ENCODE measurements at regions not wholly inside any gene's neighbourhood (a gene's known extent, or its start where the extent isn't known, plus 50 kb on each side); places are given as distances from the start of the nearest gene placed in this dataset.

DNA sequence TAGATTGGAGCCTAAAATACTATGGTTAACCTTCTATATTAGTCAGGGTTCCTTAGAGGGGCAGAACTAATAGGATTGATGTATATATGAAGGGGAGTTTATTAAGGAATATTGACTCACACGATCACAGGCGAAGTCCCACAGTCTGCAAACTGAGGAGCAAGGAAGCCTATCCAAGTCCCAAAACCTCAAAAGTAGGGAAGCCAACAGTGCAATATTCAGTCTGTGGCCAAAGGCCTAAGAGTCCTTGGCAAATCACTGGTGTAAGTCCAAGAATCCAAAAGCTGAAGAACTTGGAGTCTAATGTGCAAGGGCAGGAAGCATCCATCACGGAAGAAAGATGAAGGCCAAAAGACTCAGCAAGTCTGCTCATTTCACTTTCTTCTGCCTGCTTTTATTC lies 133.5 kb upstream of the ADGRF1 start:
- dilution Hi-C loops (cut with MboI; ENCODE audit: extremely low pct_ligation_motif_present, low sequenced_read_pairs), result no loop called here
- no peak overlapping the region for H3K4me3 ChIP-seq (replicated peaks in 1 of 3; ENCODE audit: insufficient read depth in 1 of 3, low read depth in 1 of 3, low read length in 3 of 3)
- H3K79me2 ChIP-seq (ENCODE audit: control insufficient read depth, insufficient read depth, low read length), result no peaks in the 10 kb centered on the region
- no peak overlapping the region for H3K9ac ChIP-seq (replicated peaks; ENCODE audit: extremely low read depth, insufficient read depth, low read length)
- H4K20me1 ChIP-seq (replicated peaks; ENCODE audit: control insufficient read depth, extremely low read depth, insufficient read depth, low read length), result no peaks in the 10 kb centered on the region
- no peaks in the 10 kb centered on the region for H3K4me1 ChIP-seq (ENCODE audit: control insufficient read depth, extremely low read depth, insufficient read depth, low read length)
- no peak for DNase-seq (ENCODE audit: low read depth, low spot score)
- H3K9me3 ChIP-seq (replicated peaks; ENCODE audit: control insufficient read depth, insufficient read depth, low read length), result no peaks in the 10 kb centered on the region
- intact Hi-C loops (cut with micrococcal nuclease), result no loop called here
- no peak overlapping the region for H2AFZ ChIP-seq (ENCODE audit: low read depth, low read length)
- no peaks in the 10 kb centered on the region for H3K9me1 ChIP-seq (replicated peaks; ENCODE audit: control insufficient read depth, extremely low read depth, insufficient read depth, low read length)
- CTCF ChIA-PET, result no interaction called here
- no peak overlapping the region for H3K27ac ChIP-seq (ENCODE audit: insufficient read depth, low read depth, low read length)
- POLR2A ChIA-PET, result no interaction called here
- H3K4me2 ChIP-seq (ENCODE audit: insufficient read depth, low read length), result no peak overlapping the region
- no TSS peak for BruUV-seq (replicated peaks)
- no peak for FAIRE-seq
- no peaks in the 10 kb centered on the region for H3K36me3 ChIP-seq (ENCODE audit: control insufficient read depth in 2 of 2, extremely low read depth in 1 of 2, insufficient read depth in 2 of 2, low read length in 2 of 2)
- TF ChIP-seq MAX (IDR thresholded peaks at IDR 0.05; ENCODE audit: insufficient read depth, insufficient read length) (no peak), POLR2AphosphoS5 (IDR thresholded peaks at IDR 0.05; ENCODE audit: insufficient read depth, low read depth, low read length) (no peak), FOS (IDR thresholded peaks at IDR 0.05; ENCODE audit: borderline replicate concordance, insufficient read depth, low read length) (no peak), MYC (IDR thresholded peaks at IDR 0.05; ENCODE audit: low read depth, low read length) (no peak), GATA2 (IDR thresholded peaks at IDR 0.05; ENCODE audit: insufficient read depth, insufficient read length, low read depth, low read length) (no peak), EZH2 (IDR thresholded peaks at IDR 0.05; ENCODE audit: borderline replicate concordance, low read depth, low read length, severe bottlenecking) (no peak), JUN (IDR thresholded peaks at IDR 0.05; ENCODE audit: borderline replicate concordance, insufficient read depth, insufficient read length, low read depth) (no peak), POLR2A (IDR thresholded peaks at IDR 0.05; ENCODE audit: low read depth, low read length) (no peak)
- TF ChIP-seq, protein P1, sequence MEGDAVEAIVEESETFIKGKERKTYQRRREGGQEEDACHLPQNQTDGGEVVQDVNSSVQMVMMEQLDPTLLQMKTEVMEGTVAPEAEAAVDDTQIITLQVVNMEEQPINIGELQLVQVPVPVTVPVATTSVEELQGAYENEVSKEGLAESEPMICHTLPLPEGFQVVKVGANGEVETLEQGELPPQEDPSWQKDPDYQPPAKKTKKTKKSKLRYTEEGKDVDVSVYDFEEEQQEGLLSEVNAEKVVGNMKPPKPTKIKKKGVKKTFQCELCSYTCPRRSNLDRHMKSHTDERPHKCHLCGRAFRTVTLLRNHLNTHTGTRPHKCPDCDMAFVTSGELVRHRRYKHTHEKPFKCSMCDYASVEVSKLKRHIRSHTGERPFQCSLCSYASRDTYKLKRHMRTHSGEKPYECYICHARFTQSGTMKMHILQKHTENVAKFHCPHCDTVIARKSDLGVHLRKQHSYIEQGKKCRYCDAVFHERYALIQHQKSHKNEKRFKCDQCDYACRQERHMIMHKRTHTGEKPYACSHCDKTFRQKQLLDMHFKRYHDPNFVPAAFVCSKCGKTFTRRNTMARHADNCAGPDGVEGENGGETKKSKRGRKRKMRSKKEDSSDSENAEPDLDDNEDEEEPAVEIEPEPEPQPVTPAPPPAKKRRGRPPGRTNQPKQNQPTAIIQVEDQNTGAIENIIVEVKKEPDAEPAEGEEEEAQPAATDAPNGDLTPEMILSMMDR (IDR thresholded peaks at IDR 0.05; ENCODE audit: extremely low read depth in 1 of 2, insufficient read depth in 1 of 2, low read depth in 1 of 2, low read length in 2 of 2), result no peak
- no peaks in the 10 kb centered on the region for H3K27me3 ChIP-seq (ENCODE audit: control insufficient read depth in 2 of 2, insufficient read depth in 2 of 2, low read length in 2 of 2)
